Activated CD4-positive, alpha-beta T cell treated with anti-CD3 and anti-CD28 coated beads, Interleukin-2, amount 50 U/mL, for 16 hours (primary cell): ENCODE measurements at regions not wholly inside any gene's neighbourhood (a gene's known extent, or its start where the extent isn't known, plus 50 kb on each side); places are given as distances from the start of the nearest gene placed in this dataset.

ENCODE experiments used
- DNase-seq: peaks from one replicate; pipeline ENCODE4 v3.0.0-alpha.2; 2020

GRCh38 chr9:80964374-80964773 is 725.0 kb downstream of the TLE1 start:
- DNase-seq: no peak

GRCh38 chr9:80957801-80958200 is 731.5 kb downstream of the TLE1 start:
- DNase-seq: no peak

GRCh38 chr9:80954521-80954920 is 734.8 kb downstream of the TLE1 start:
- no peak for DNase-seq

- no peak for DNase-seq
These were observed 736.9 kb downstream of the TLE1 start for GRCh38 chr9:80952363-80952922.

- DNase-seq: no peak
These were observed 737.7 kb downstream of the TLE1 start for GRCh38 chr9:80951675-80952074.

- DNase-seq: no peak
These were observed 740.5 kb downstream of the TLE1 start for GRCh38 chr9:80948876-80949275.

- DNase-seq: no peak
These were observed 741.3 kb downstream of the TLE1 start for GRCh38 chr9:80948066-80948465.

- no peak for DNase-seq
These were observed 742.7 kb downstream of the TLE1 start for GRCh38 chr9:80946496-80947170.

GRCh38 chr9:80945436-80945835 is 743.9 kb downstream of the TLE1 start:
- no peak for DNase-seq

- no peak for DNase-seq
These were observed 751.7 kb downstream of the TLE1 start for GRCh38 chr9:80937645-80938044.

- DNase-seq: no peak
These were observed 755.3 kb downstream of the TLE1 start for GRCh38 chr9:80934095-80934494.

- DNase-seq: no peak
These were observed 756.2 kb downstream of the TLE1 start for GRCh38 chr9:80932947-80933780.

GRCh38 chr9:80932181-80932580 is 757.2 kb downstream of the TLE1 start:
- no peak for DNase-seq

- DNase-seq: no peak
These were observed 758.2 kb downstream of the TLE1 start for GRCh38 chr9:80931163-80931562.

- DNase-seq: no peak
These were observed 760.6 kb downstream of the TLE1 start for GRCh38 chr9:80928697-80929096.

- no peak for DNase-seq
These were observed 762.7 kb downstream of the TLE1 start for GRCh38 chr9:80926611-80927010.

- no peak for DNase-seq
These were observed 766.8 kb downstream of the TLE1 start for GRCh38 chr9:80922544-80922943.

GRCh38 chr9:80906728-80907127 is 782.6 kb downstream of the TLE1 start:
- no peak for DNase-seq

- DNase-seq: no peak
These were observed 790.1 kb downstream of the TLE1 start for GRCh38 chr9:80899208-80899607.

- no peak for DNase-seq
These were observed 796.2 kb downstream of the TLE1 start for GRCh38 chr9:80893190-80893589.

GRCh38 chr9:80892703-80893102 is 796.6 kb downstream of the TLE1 start:
- DNase-seq: no peak

GRCh38 chr9:80890124-80890523 is 799.2 kb downstream of the TLE1 start:
- no peak for DNase-seq

GRCh38 chr9:80885894-80886293 is 803.5 kb downstream of the TLE1 start:
- DNase-seq: no peak
